ENCODE measurements at regions not wholly inside any gene's neighbourhood (a gene's known extent, or its start where the extent isn't known, plus 50 kb on each side); places are given as distances from the start of the nearest gene placed in this dataset.

GRCh38 chr14:27917896-27918295, 848.7 kb upstream of the FOXG1 start:
- Histone ChIP-seq H3K4me1 (ENCODE audit: control insufficient read depth, insufficient read depth, low read length) (no peaks in the 10 kb centered on the region), H2BK20ac (ENCODE audit: low read depth, low read length) (no peak overlapping the region), H3K14ac (replicated peaks; ENCODE audit: low read depth, low read length) (no peak overlapping the region), H2AFZ (replicated peaks; ENCODE audit: low read length, poor library complexity) (no peak overlapping the region), H3K4me2 (ENCODE audit: low read depth, low read length) (no peak overlapping the region), H4K20me1 (ENCODE audit: insufficient read depth, low read length) (no peaks in the 10 kb centered on the region), H3K36me3 (ENCODE audit: control insufficient read depth, insufficient read depth, low read length) (no peaks in the 10 kb centered on the region), H3K23ac (ENCODE audit: low read depth, low read length) (no peak overlapping the region), H3K9me1 (ENCODE audit: insufficient read depth, low read length) (no peaks in the 10 kb centered on the region), H3K79me1 (ENCODE audit: low read depth in 1 of 2, low read length in 2 of 2) (no peaks in the 10 kb centered on the region), H3K9me3 (ENCODE audit: control insufficient read depth, insufficient read depth, low read length) (peaks cover 5% of the 10 kb centered on the region; the same call in 1 of the 2 replicates), H3K4ac (ENCODE audit: low read depth, low read length) (no peak overlapping the region), H2BK5ac (ENCODE audit: low read depth, low read length, poor library complexity, severe bottlenecking) (no peak overlapping the region), H3K56ac (ENCODE audit: extremely low read depth, insufficient read depth, low read length) (no peak overlapping the region), H2AK9ac (replicated peaks; ENCODE audit: low read depth, low read length, poor library complexity) (no peak overlapping the region), H4K8ac (ENCODE audit: low read depth in 2 of 2, low read length in 2 of 2) (no peak overlapping the region), H3K9ac (ENCODE audit: low read depth, low read length) (no peak overlapping the region), H4K5ac (ENCODE audit: low read depth, low read length) (no peak overlapping the region), H3K27ac (ENCODE audit: insufficient read depth, low read length) (no peak overlapping the region), H3K27me3 (ENCODE audit: control insufficient read depth, insufficient read depth, low read length) (no peaks in the 10 kb centered on the region), H2BK15ac (ENCODE audit: low read depth, low read length) (no peak overlapping the region), H2BK120ac (ENCODE audit: low read depth, low read length) (no peak overlapping the region), H2AK5ac (ENCODE audit: low read depth, low read length) (no peak overlapping the region), H3K4me3 (ENCODE audit: insufficient read depth, low read depth, low read length) (no peak overlapping the region), H4K91ac (ENCODE audit: insufficient read depth, low read depth, low read length) (no peak overlapping the region), H3K18ac (ENCODE audit: low read depth, low read length) (no peak overlapping the region)
- TF ChIP-seq ELK1 (IDR thresholded peaks at IDR 0.05; ENCODE audit: borderline replicate concordance, low read depth, low read length): no peak
- TF ChIP-seq RAD21 (IDR thresholded peaks at IDR 0.05; ENCODE audit: low read length): no peak
- no peak for TF ChIP-seq SMC3 (IDR thresholded peaks at IDR 0.05; ENCODE audit: low read depth, low read length)
- no peak for TF ChIP-seq POLR2A (IDR thresholded peaks at IDR 0.05; ENCODE audit: low read depth, low read length)
- TF ChIP-seq MAFK (IDR thresholded peaks at IDR 0.05; ENCODE audit: low read depth, low read length): no peak
- TF ChIP-seq FOS (IDR thresholded peaks at IDR 0.05; ENCODE audit: low read depth, low read length): no peak
- no peak for TF ChIP-seq RFX5 (IDR thresholded peaks at IDR 0.05; ENCODE audit: low read depth, low read length)
- TF ChIP-seq CEBPB (IDR thresholded peaks at IDR 0.05; ENCODE audit: low read depth, low read length): no peak
- TF ChIP-seq USF2 (IDR thresholded peaks at IDR 0.05; ENCODE audit: low read depth, low read length): no peak
- no peak for TF ChIP-seq CHD1 (IDR thresholded peaks at IDR 0.05; ENCODE audit: low read depth, low read length)
- no peak for TF ChIP-seq NFE2L2 (IDR thresholded peaks at IDR 0.05; ENCODE audit: low read depth, low read length)
- WGBS, 2 experiments (ENCODE audit: extremely low coverage in 2 of 2, insufficient read length in 1 of 2): no CpG with 5 or more reads among the region's 3 CpGs
- ATAC-seq (ENCODE audit: low read depth) (no peak), DNase-seq (no peak)
- ChIA-PET POLR2A (ENCODE audit: unreplicated experiment) (no interaction called here), CTCF (no interaction called here)
- BruUV-seq (replicated peaks): no TSS peak
- dilution Hi-C loops (cut with HindIII; ENCODE audit: low sequenced_read_pairs, unreplicated experiment) (no loop called here), intact Hi-C loops (cut with micrococcal nuclease) (no loop called here), in situ Hi-C loops (cut with MboI; ENCODE audit: low sequenced_read_pairs) (no loop called here)

All from IMR-90 (cell line).